ENCODE measurements at regions not wholly inside any gene's neighbourhood (a gene's known extent, or its start where the extent isn't known, plus 50 kb on each side); places are given as distances from the start of the nearest gene placed in this dataset.
"Not testable (repeated sequence)": the region's sequence is repeated elsewhere in the genome, so short reads cannot be mapped to it uniquely, and the experiment has no call there.

GRCh38 chr3:71927505-71928066 lies 142.6 kb upstream of the PROK2 start:
- no peaks in the 10 kb centered on the region for H4K20me1 ChIP-seq
- no peaks in the 10 kb centered on the region for H3K9me3 ChIP-seq
- H3K4me3 ChIP-seq = no peak overlapping the region
- no peaks in the 10 kb centered on the region for H3K27me3 ChIP-seq
- H3K27ac ChIP-seq = no peak overlapping the region
- no peak overlapping the region for H3K9ac ChIP-seq
- no peak for TF ChIP-seq Cebpa-rat (IDR thresholded peaks at IDR 0.05)
- peaks cover 15% of the 10 kb centered on the region; the same call in 1 of the 2 replicates for H3K4me1 ChIP-seq
- no peak overlapping the region for H3K4me2 ChIP-seq
- no peaks in the 10 kb centered on the region for H3K36me3 ChIP-seq

DNA sequence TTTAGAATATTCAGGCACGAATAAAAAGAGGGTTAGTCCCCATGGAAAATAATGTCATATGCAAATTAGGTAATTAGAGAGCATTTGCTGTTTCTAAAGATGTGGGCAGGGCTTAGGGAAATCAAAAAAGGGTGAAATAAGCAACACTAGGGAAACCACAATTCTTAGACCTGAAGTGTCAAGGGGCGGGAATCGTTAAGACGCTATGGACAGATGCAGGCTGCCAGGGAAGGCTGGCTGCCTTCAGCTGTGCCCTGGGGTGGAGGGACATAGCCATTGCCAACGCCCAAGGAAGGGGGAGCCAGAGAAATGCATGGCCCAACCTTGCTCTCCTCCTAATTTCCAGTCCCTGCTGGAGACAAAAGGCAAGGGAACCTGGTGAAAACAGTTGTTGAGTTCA lies 141.7 kb upstream of the PROK2 start:
- H3K4me1 ChIP-seq = peaks cover 15% of the 10 kb centered on the region; the same call in 1 of the 2 replicates
- no peaks in the 10 kb centered on the region for H3K27me3 ChIP-seq
- no peak overlapping the region for H3K27ac ChIP-seq
- H3K4me3 ChIP-seq = no peak overlapping the region
- H4K20me1 ChIP-seq = no peaks in the 10 kb centered on the region
- no peaks in the 10 kb centered on the region for H3K9me3 ChIP-seq
- no peak overlapping the region for H3K9ac ChIP-seq
- no peak for TF ChIP-seq Cebpa-rat (IDR thresholded peaks at IDR 0.05)
- no peak overlapping the region for H3K4me2 ChIP-seq
- no peaks in the 10 kb centered on the region for H3K36me3 ChIP-seq

DNA sequence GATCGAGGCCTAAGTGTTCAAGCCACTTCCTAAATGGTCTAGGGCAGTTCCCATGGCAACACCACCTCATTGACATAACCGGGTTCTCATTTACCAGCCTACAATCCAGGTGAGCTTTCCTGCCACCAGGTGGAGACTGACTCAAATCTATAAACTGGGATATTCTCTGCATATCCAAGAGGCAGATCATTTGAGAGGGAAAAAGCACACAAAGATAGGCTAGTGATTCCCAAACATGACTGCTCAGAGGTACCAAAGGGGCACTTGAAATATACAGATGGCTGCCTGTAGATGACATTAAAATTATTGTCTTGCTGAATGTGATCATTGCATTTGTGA lies 141.3 kb upstream of the PROK2 start:
- no peak for TF ChIP-seq Cebpa-rat (IDR thresholded peaks at IDR 0.05)
- Histone ChIP-seq H3K4me1 (peaks cover 15% of the 10 kb centered on the region; the same call in 1 of the 2 replicates), H3K36me3 (no peaks in the 10 kb centered on the region), H3K27ac (no peak overlapping the region), H3K4me2 (no peak overlapping the region), H3K9ac (no peak overlapping the region), H3K9me3 (no peaks in the 10 kb centered on the region), H3K27me3 (no peaks in the 10 kb centered on the region), H3K4me3 (no peak overlapping the region), H4K20me1 (no peaks in the 10 kb centered on the region)

GRCh38 chr3:71925511-71926261 lies 140.7 kb upstream of the PROK2 start:
- not testable (repeated sequence) for H3K27ac ChIP-seq, H3K4me2 ChIP-seq, H3K9ac ChIP-seq, H3K9me3 ChIP-seq, H3K36me3 ChIP-seq, H3K27me3 ChIP-seq, H3K4me3 ChIP-seq, H4K20me1 ChIP-seq
- peaks cover 15% of the 10 kb centered on the region; the same call in 1 of the 2 replicates for H3K4me1 ChIP-seq

- Histone ChIP-seq H3K9ac (no peak overlapping the region), H4K20me1 (no peaks in the 10 kb centered on the region), H3K27me3 (no peaks in the 10 kb centered on the region), H3K27ac (no peak overlapping the region), H3K4me2 (no peak overlapping the region), H3K9me3 (no peaks in the 10 kb centered on the region), H3K36me3 (no peaks in the 10 kb centered on the region), H3K4me3 (no peak overlapping the region), H3K4me1 (peaks cover 15% of the 10 kb centered on the region; the same call in 1 of the 2 replicates)
- TF ChIP-seq Cebpa-rat (IDR thresholded peaks at IDR 0.05) = no peak
These were observed 139.8 kb upstream of the PROK2 start for GRCh38 chr3:71924721-71925120.

DNA sequence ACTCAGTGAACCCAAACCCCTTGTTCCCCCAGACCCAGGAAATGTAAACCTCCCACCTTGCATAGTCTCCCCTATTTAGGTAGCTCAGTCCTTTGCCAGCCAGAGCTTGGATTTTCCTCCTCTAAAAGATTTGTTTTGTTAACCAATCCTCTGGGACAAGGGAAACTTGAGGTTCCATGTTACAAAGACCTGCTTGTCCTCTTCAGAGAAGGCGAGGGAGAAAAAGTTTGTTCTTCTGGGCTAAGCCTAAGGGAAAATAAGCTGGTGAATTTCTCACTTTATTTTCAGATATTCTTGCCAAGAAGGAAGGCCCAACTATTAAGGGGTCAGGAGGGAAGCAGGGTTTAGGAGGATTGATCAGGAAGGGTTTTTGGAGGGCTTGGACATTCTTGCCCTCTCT lies 136.1 kb upstream of the PROK2 start:
- no peak overlapping the region for H3K4me3 ChIP-seq
- no peak for TF ChIP-seq Cebpa-rat (IDR thresholded peaks at IDR 0.05)
- no peak overlapping the region for H3K27ac ChIP-seq
- H3K4me2 ChIP-seq = no peak overlapping the region
- no peaks in the 10 kb centered on the region for H3K9me3 ChIP-seq
- H3K9ac ChIP-seq = no peak overlapping the region
- H3K36me3 ChIP-seq = no peaks in the 10 kb centered on the region
- H3K4me1 ChIP-seq = no peaks in the 10 kb centered on the region
- no peaks in the 10 kb centered on the region for H4K20me1 ChIP-seq
- H3K27me3 ChIP-seq = no peaks in the 10 kb centered on the region

DNA sequence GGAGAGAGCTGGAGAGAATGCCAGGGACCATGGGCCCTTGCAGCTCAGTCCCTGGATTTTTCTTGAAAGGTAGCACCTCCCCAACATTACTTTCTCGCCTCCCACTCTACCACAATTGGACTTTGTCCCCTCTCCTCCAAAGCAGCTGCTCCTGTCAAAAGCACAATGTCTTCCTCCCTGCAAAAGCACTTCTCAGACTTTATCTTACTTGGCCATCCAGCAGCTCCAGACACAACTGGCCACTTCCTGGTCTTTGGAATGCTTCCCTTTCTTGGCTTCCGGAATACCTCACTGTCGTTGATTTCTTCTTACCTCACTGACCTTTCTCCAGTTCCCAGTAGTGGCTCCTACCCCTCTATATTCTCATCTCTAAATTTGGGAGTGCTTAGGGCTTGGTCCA lies 134.6 kb upstream of the PROK2 start:
- Histone ChIP-seq H3K4me2 (no peak overlapping the region), H3K4me3 (no peak overlapping the region), H4K20me1 (no peaks in the 10 kb centered on the region), H3K9me3 (no peaks in the 10 kb centered on the region), H3K27ac (no peak overlapping the region), H3K4me1 (no peaks in the 10 kb centered on the region), H3K27me3 (no peaks in the 10 kb centered on the region), H3K36me3 (no peaks in the 10 kb centered on the region), H3K9ac (no peak overlapping the region)
- TF ChIP-seq Cebpa-rat (IDR thresholded peaks at IDR 0.05) = no peak

DNA sequence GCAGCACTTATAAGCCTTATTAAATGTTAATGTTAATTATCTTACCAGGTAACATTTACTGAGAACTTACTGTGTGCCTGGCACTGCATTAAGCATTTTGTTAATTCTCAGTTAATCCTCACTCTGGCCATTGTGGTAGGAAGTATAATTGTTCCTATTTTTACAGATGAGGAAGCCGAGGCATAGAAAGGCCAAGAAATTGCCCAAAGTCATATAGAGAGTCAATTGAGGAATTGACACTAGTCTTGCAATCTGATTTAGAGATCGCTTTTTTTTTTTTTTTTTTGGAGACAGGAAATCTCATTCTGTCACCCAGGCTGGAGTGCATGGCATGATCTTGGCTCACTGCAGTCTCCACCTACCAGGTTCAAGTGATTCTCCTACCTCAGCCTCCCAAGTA lies 132.6 kb upstream of the PROK2 start:
- no peak for TF ChIP-seq Cebpa-rat (IDR thresholded peaks at IDR 0.05)
- Histone ChIP-seq H3K27me3 (no peaks in the 10 kb centered on the region), H3K9ac (no peak overlapping the region), H3K4me3 (no peak overlapping the region), H3K4me2 (no peak overlapping the region), H3K36me3 (no peaks in the 10 kb centered on the region), H4K20me1 (no peaks in the 10 kb centered on the region), H3K9me3 (no peaks in the 10 kb centered on the region), H3K4me1 (no peaks in the 10 kb centered on the region), H3K27ac (no peak overlapping the region)

DNA sequence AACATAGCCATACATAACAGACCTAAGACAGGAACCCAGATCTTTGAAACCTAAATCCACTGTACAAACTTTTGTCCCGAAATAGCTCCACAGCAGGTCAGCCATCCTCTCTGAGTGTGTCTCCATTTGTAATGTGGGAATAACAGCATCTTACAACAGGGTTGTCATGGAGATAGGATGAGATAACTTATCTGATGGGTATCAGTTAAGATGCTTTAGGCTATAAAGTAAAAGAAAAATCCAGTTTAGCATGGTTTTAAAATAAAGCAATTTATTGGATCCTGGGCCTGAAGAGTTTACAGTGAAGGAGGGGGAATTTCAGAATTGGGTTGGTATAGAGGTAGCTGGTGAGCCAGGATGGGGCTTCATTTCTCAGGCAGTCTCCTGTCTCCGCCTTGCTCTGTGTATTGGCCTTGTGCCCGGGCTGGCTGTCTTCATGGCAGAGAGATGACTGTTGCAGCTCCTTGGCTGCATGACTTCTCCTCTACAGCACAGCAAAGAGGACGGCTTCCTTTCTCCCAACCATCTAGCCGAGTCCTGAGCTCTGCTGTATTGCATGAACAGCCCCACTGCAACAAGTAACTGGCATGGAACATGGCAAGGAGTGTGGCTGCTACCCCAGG lies 131.9 kb upstream of the PROK2 start:
- Histone ChIP-seq H3K9me3 (no peaks in the 10 kb centered on the region), H3K4me1 (no peaks in the 10 kb centered on the region), H4K20me1 (no peaks in the 10 kb centered on the region), H3K9ac (no peak overlapping the region), H3K4me3 (no peak overlapping the region), H3K36me3 (no peaks in the 10 kb centered on the region), H3K27me3 (no peaks in the 10 kb centered on the region), H3K27ac (no peak overlapping the region), H3K4me2 (no peak overlapping the region)
- TF ChIP-seq Cebpa-rat (IDR thresholded peaks at IDR 0.05) = no peak

GRCh38 chr3:71912839-71913495 lies 128.0 kb upstream of the PROK2 start:
- no peaks in the 10 kb centered on the region for H3K9me3 ChIP-seq
- H3K4me3 ChIP-seq = no peak overlapping the region
- no peaks in the 10 kb centered on the region for H4K20me1 ChIP-seq
- no peaks in the 10 kb centered on the region for H3K27me3 ChIP-seq
- H3K4me1 ChIP-seq = no peaks in the 10 kb centered on the region
- no peak overlapping the region for H3K27ac ChIP-seq
- TF ChIP-seq Cebpa-rat (IDR thresholded peaks at IDR 0.05) = no peak
- no peaks in the 10 kb centered on the region for H3K36me3 ChIP-seq
- H3K9ac ChIP-seq = no peak overlapping the region
- no peak overlapping the region for H3K4me2 ChIP-seq

Data from BLaER1 (cell line).